HS-5 (cell line): ENCODE measurements at regions not wholly inside any gene's neighbourhood (a gene's known extent, or its start where the extent isn't known, plus 50 kb on each side); places are given as distances from the start of the nearest gene placed in this dataset.
A peak's percentile ranks its signal among the peaks of the same experiment; 100 is the strongest.

Source experiments
- DNase-seq: peaks from one replicate; pipeline ENCODE4 v3.0.0-alpha.2; 2012; ENCODE audit warnings: low read depth

DNA sequence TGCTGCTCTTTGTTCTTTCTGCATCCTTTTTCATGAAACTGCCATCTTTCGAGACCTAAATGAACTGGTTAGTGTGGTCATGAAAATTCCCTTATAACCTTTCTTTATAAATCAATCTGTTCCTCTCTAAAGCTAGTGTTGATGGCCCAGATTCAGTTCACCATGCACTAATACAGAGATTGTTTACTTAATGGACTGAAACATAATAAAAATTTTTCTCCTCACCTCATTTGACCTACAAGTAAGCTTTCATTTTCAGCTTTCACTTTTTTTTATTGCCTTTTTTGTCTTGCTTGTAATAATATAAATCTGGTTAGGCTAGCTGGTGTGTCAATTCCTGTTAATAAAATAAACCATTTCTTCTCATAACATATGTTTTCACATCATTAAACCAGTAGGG is 183.8 kb downstream of the CCDC59 start:
- DNase-seq = no peak

DNA sequence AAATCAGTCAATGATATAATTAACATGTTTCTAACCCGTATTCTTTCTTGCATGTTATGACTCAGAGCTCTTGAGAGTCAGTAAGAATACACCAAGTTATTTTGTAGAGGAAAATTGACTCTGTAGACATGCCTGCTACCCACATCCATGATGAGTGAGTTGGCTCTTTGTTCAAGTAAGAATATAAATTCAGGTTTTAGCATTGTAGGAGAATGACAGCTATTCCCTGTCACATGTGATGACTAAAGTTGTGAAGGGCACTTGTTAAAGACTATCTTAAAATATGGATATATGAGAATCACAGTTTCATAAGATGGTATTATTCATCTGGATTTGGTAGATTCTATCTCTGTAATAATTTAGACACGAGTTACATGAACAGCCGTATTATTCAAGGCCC is 209.1 kb downstream of the CCDC59 start:
- no peak for DNase-seq

DNA sequence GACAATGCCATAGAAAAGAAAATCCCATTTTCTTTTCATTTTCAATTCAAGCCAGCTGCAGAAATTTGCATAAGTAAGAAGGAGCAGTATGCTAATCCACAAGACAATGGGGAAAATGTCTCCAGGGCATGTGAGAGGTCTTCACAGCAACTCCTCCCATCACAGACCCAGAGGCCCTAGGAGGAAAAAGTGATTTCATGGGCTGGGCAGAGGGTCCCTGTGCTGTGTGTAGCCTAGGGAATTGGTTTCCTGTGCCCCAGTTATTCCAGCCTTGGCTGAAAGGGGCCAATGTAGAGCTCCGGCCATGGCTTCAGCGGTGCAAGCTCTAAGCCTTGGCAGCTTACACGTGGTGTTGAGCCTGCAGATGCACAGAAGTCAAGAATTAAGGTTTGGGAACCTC is 211.4 kb downstream of the CCDC59 start:
- no peak for DNase-seq

DNA sequence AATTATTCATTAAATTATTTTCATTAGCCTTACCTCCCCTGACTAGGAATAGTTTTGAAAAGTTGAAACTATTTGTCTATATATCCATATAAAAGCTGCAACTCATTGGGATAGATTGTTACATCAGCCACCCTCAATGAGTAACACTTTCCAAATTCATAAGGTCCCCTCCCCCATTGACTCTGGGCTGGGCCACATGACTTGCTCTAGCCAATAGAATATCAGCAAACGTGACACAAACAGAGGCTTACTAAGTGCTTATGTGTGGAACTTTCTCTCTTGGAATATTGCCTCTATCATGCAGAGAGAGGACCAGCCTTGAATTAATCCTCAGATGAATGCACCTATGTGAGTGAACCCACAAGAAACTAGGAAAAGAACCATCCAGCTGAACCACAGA is 213.7 kb downstream of the CCDC59 start:
- DNase-seq = no peak

DNA sequence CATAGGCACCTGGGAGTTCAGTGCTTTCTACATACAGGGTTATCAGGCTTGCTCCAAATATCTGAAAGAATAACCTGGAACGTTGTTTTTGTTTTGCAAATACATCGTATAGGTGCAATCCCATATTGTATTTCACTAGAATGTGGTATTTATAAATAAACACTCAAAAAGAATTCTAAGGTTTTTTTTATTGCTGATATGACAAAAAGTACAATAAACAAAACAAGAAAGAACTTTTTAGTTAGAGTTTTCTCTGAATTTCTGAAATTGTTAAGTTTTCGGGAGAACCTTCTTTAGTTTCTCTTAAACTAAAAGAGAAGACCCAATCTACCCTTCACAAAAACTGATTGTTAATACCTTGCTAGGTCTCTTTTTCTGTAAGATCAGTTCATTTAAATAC is 225.8 kb downstream of the CCDC59 start:
- DNase-seq = no peak

DNA sequence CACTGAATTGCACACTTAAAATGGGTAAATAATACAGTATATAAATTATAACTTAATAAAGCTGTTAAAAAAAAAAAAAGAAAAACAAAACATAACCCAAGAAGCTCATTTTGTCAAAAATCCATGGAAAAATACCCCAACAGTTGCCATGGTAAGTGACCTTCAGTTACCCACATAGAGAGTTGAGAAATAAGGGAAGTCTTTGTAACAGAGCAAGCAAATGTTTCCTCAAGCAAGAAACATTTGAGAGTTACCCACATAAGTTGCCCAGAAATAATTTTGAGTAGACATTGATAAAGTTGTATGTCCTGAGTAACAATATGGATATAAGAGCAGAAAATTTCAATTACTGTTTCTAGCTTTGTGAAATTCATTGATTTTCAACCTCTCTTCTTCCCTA is 227.4 kb downstream of the CCDC59 start:
- DNase-seq = no peak

DNA sequence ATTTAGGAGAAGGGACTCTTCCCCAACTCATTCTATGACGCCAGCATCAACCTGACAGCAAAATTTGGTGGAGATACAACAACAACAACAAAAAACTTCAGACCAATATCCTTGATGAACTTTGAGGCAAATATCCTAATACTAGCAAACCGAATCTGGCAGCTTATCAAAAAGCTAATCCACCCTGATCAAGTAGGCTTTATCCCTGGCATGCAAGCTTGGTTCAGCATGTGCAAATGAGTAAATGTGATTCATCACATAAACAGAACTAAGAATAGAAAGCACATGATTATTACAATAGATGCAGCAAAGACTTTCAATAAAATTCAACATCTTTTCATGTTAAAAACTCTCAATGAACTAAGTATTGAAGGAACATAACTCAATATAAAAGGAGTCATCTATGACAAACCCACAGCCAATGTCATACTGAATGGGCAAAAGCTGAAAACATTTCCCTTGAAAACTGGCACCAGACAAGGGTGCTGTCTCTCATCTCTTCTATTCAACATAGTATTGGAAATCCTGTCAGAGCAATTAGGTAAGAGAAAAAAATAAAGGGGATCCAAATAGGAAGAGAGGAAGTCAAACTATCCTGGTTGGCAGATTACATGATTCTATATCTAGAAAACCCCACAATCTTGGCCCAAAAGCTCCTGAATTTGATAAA is 233.3 kb downstream of the CCDC59 start:
- DNase-seq = peak; percentile 75

DNA sequence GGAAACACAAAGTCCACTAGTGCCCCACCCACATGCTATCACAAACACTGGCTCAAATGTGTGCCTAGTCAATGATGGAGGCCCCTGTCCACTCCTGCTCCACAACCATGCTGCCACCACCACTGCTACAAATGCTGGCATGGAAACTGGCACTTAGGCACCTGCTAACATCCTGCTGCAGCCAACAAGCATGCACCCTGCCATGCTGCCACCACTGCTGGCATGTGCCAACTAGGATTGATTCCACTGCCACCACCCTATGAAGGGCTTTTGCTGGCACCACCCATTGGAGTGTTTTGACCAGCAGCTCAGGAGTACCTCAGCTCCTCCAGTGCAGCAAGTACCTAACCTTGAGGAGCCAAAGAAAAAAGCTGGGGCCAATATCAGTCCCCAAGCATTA is 236.6 kb downstream of the CCDC59 start:
- no peak for DNase-seq

DNA sequence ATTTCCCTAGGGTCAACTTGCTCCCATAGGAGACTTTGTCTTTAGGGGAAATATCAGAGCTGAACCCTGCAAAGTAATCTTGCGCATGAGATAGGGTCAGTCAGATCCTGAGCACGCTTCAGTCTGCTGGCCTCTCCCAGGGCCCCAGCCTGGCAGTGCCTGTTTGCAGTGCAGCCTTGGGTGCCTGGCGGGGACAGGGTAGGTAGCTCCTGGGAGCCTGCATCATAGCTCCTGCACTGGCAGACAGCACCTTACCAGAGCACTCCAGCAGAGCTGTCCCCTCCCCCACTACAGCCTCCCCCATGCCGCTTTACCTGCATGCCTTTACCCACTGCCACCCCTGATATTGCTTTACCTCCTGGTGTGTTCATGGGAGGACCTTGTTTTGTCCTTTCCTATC is 237.3 kb downstream of the CCDC59 start:
- no peak for DNase-seq

DNA sequence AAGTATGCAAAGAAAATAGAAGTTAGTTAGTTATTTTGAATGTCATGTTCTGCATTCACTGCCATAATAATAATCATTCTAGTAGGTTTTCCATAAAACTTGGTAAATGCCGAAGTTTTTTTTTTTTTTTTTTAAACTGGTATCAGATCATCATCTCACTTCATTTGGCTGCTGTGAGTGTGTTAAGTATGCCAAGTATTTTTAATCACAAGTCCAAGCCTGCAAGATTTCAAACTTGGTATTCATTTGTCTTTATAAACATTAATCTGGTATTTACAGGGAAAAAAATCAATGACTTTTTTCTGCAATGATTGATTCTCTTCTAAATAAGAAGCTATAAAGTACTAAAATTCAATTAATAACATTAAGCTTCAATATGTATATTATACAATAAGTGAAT is 248.9 kb downstream of the CCDC59 start:
- no peak for DNase-seq

DNA sequence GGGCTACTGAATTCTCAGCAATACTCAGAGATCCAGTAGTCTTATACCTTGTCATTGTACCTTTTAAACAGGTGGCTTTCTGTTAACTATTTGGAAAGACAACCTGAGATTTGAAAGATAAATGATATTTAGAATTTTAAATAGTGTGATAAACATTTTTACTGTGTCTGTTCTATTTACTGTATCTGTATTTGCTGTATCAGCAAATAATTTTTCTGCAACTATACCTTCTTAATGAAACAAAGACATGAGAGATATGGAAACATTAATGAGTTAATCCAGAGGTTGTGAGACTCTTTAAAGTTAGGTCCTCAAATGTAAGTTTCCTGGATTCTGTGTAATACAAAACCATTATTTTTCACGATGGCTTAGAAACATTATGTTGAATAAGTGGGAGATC is 249.6 kb downstream of the CCDC59 start:
- no peak for DNase-seq

DNA sequence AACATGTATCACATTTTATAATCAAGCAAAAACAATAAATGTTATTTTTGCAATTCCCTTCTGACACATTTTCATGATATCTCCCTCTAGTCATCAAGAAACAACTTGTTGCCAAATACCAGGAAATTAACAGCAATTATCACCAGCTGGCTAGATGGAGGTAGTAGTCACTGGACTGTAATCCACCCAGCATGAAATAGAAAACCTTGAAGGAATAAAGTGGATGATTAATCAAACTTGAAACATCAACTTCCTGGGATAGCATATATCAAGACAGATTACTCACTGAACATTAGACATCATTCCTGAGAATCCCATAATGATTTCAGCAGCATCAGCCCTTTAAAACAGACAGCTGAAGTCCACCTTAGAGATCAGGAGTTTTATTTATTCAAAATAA is 259.0 kb downstream of the CCDC59 start:
- DNase-seq = peak; percentile 82

DNA sequence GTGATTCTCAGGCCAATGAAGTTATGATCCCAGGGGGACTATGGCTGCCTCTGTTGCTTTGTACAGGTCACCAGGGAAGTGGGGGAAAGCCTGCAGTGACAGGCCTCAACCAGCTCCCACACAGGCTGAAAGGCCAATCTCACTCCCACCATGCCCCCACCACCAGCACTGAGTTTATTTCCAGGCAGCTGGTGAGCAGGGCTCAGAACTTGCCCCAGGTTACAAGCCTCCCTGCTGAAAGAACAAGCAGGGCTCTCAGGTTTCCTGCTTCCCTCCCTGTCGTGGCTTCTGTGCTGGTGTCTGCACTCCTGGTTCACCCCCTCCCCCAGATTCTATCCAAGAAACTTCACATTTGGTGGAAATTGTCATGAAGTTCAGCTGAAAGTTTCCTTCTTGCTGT is 260.3 kb downstream of the CCDC59 start:
- DNase-seq = no peak

DNA sequence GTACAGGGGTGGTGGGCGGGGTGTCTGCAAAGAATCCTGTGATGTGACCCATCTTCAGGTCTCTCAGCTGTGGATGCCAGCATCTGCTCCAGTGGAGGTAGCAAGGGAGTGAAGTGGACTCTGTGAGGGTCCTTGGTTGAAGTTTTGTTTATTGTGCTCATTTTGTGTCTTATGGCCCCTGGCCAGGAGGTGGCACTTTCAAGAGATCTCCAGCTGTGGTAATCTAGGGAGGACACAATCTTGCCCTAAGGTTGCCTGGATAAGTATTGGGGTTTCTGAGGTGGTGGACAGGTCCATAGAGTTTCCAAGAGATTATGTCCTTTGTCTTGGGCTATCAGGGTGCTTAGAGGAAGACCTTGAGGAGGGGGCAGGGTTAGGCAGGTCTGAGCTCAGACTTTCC is 260.7 kb downstream of the CCDC59 start:
- no peak for DNase-seq

DNA sequence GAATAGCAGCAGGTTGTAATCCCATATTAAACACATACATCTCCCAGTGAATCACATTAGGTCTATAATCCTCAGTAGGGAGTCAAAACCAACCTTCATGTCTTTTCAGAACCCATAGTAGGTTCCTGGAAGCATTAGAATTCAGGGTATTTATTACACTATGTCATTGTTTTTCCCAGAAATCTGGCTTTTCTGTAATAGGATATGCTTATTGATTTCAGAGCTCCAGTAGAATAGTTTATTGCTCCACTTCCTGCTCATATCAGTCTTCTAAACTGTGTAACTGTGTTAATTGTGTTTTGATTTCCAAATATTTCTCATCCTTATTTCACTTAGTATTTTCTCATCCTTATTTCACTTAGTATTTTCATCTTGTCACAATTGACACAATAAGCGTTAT is 268.0 kb downstream of the CCDC59 start:
- DNase-seq = no peak

DNA sequence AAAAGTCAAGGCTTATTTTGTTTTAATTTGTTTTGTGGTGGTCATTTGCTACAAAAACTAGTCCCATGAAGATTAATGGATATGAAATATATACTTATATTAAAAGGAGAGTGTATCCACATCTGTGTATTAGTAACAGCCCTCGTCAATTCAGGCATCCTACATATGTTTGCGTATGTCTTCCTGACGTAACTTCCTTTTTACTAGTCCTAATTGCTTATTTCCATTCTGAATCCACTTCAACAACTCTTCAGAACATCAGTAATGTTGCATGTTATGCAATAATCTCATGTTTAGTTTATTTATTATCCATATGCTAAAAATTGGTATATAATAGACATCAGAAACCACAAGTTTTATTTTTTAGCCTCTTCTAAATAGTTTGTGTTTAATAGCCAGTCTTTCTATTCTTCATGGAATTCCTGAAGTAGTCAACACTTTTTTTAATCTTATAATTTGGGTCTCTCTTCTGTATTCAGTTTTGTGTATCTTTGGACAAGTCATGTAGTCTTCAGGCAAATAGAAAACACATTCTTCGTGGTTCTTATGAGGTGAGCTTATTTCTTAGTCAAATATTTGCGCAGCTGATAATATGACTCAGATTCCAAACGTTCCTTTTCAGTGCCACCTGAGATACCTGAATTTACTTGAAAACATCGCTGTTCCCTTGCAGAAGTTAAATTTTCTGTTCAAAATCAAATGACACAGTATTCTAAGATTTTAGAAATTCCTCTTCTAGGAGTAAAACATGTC is 268.6 kb downstream of the CCDC59 start:
- DNase-seq = no peak

DNA sequence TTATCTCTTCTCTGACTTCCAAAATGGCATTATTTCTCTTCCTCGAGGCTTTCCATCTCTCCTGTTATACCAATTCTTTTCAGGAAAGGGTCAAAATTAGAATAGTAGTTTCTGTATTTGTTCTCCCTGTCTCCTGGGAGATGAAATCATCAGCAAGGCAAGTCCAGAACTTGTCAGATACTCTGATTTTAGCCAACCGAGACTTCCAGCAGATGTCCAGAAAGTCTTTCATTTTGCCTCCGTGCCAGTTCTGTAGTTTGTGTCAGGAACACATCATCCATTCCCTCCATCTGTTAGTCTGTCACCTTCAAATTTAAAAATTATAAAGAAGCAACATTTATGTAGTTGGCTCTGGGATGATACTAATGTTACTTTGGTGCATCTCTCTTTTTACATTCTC is 275.7 kb downstream of the CCDC59 start:
- DNase-seq = no peak

DNA sequence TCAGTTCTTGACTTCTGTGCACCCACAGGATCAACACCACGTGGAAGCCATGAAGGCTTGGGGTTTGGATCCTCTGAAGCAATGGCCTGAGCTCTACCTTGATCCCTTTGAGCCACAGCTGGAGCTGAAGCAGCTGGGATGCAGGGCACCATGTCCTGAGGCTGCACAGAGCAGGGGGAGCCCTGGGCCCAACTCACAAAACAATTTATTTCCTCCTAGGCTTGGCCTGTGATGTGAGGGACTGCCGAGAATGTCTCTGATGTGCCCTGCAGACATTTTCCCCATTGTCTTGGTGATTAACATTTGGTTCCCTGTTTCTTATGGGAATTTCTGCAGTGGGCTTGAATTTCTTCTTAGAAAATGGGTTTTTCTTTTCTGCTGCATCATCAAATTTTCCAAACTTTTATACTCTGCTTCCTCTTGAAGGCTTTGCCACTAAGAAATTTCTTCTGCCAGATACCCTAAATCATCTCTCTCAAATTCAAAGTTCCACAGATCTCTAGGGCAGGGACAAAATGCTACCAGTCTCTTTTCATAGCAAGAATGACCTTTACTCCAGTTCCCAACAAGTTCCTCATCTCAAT is 288.2 kb downstream of the CCDC59 start:
- no peak for DNase-seq

DNA sequence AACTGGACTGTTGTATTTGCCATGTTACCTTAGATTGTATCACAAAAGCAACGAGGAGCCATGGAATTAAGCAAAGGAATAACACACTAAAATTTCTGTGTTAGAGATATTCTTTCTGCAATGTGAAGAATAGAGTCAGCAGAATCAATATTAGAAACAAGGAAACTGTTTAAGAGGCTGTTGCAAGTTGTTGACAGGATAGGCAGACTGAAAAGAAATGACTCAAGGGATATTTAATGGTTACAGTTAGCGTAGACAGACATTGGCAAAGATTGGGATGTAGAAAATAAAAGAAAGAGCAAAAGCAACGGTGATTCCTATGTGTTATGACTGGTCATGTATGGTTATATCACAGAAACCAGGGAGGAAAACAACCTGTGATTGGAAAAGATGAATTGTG is 299.0 kb upstream of the PPFIA2 start:
- no peak for DNase-seq

DNA sequence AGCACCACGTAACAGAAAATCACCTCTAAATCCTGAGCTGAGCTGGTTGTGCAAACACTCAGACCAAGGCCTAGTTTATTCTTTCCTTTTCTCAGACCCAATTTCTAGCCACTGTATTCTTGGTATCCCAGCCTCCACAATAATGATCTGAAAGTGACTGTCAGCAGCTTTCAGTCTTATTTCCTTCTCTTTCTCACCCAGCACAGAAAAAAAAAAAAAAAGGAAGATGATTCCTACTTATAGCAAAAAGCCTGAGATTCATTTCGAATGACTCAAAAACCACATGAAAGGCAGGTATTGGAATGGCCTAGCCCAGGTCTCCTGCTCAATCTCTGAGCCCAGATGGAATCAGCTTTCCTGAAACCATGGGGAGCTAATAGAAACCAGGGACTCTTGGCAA is 298.6 kb upstream of the PPFIA2 start:
- no peak for DNase-seq

DNA sequence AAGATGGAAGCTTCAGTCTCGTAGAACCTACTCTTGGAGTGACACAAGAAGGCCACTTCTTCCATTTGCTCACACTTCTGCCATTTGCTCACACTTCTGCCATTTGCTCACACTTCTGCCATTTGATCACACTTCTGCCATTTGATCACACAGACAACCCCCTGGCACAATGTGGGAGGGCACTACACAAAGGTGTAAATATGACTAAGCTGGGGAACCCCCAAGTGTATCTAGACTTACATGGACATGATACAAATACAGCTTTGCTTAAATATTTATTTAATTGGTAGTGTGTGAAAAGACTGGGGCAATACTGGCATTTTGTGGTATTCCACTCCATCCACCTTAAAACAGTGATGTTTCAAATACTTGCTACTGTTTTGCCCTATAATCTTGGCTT is 296.2 kb upstream of the PPFIA2 start:
- no peak for DNase-seq

DNA sequence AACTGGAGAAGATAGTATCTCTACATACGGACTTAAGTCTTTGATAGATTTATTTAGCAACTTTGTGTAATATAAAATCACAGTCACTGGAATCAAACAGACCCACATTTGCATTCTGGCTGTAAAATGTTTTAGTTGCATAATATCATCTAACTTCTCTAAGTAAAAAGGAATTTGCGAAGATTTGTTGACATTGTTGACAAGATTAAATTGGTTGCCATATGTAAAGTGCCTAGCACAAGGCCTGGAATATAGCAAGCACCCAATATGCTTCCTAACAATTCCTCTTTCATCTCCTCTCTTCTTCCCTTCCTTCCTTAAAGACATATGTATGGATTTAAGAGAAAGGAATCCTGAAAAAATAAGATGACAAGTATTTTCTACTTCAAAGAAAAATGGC is 295.4 kb upstream of the PPFIA2 start:
- DNase-seq = no peak

DNA sequence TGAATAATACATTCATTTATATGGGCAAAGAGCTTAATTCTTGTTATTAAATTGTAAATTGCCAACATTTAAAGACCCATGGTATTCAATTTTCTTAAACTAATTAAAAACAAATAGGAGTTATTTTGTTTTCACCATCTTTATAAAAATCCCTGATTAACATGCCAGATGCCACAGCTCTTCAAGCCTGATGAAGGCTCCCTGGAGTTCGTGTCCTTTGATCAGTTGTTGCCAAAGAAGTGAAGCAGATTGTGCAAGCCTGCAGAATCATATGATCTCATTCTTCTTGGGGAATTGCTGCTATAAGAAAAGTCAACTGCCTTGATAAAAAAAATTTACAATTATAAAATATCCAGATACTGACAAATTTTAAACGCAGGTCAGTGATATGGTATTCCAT is 288.3 kb upstream of the PPFIA2 start:
- DNase-seq = no peak
